Natural killer cell (primary cell): ENCODE measurements at regions not wholly inside any gene's neighbourhood (a gene's known extent, or its start where the extent isn't known, plus 50 kb on each side); places are given as distances from the start of the nearest gene placed in this dataset.
A peak's percentile ranks its signal among the peaks of the same experiment; 100 is the strongest.

Experiments
- ATAC-seq, 3 donors: fragments of 150-1000 bp in 2 of 3; fragments of 200-7000 bp in 1 of 3; cut with Tn5 transposase; 1 replicate in 1 of 3; 2 replicates in 2 of 3; pipeline ENCODE4 v1.10.0; 2021; ENCODE audit warnings: mild to moderate bottlenecking in 2 of 3, moderate library complexity in 2 of 3
- DNase-seq, 2 donors: peaks; one replicate each; pipeline versions ENCODE4 v3.0.0 to v3.0.0-alpha.2; 2013 to 2021; ENCODE audit warnings: mixed read lengths in 1 of 2
- H3K27ac ChIP-seq: one replicate; pipeline ENCODE4 v1.5.1; 2013; ENCODE audit warnings: mild to moderate bottlenecking, low read length
- H3K27me3 ChIP-seq: one replicate; pipeline ENCODE4 v1.6.1; 2013; ENCODE audit warnings: low read length; ENCODE audit not compliant: control insufficient read depth, insufficient read depth
- H3K36me3 ChIP-seq: one replicate; pipeline ENCODE4 v1.6.1; 2013; ENCODE audit warnings: low read length; ENCODE audit not compliant: control insufficient read depth, insufficient read depth
- H3K4me1 ChIP-seq: one replicate; pipeline ENCODE4 v1.6.1; 2013; ENCODE audit warnings: low read length; ENCODE audit not compliant: control insufficient read depth, insufficient read depth
- H3K4me3 ChIP-seq: one replicate; pipeline ENCODE4 v1.5.1; 2013; ENCODE audit warnings: low read length
- H3K9me3 ChIP-seq: one replicate; pipeline ENCODE4 v1.6.1; 2013; ENCODE audit warnings: low read length; ENCODE audit not compliant: control insufficient read depth, insufficient read depth
- H3K27ac Mint-ChIP-seq, 2 donors: one replicate each; pipeline ENCODE4 v1.8.0; 2022; ENCODE audit warnings: mild to moderate bottlenecking in 2 of 2, mixed read lengths in 2 of 2, moderate library complexity in 1 of 2
- H3K27me3 Mint-ChIP-seq, 2 donors: one replicate each; pipeline ENCODE4 v1.8.0; 2022; ENCODE audit warnings: low read depth in 2 of 2, mixed read lengths in 2 of 2
- H3K36me3 Mint-ChIP-seq: one replicate; pipeline ENCODE4 v1.8.0; 2022; ENCODE audit warnings: mixed read lengths
- H3K4me1 Mint-ChIP-seq, 2 donors: one replicate each; pipeline ENCODE4 v1.8.0; 2022; ENCODE audit warnings: mixed read lengths in 2 of 2
- H3K4me3 Mint-ChIP-seq: one replicate; pipeline ENCODE4 v1.8.0; 2022; ENCODE audit warnings: mild to moderate bottlenecking, moderate library complexity, mixed read lengths
- H3K9me3 Mint-ChIP-seq, 2 donors: one replicate each; pipeline ENCODE4 v1.8.0; 2022; ENCODE audit warnings: mixed read lengths in 2 of 2
- WGBS: methylation state at CpG from one replicate; pipeline ENCODE4 v1.1.7; 2013; ENCODE audit warnings: missing lambda C conversion rate; ENCODE audit not compliant: insufficient coverage; 5-methylcytosine and 5-hydroxymethylcytosine counted together
- intact Hi-C: fragments of 100-400 bp; cut with micrococcal nuclease; formaldehyde crosslinking; loops from one replicate; pipeline ENCODE4 v1.14.2; 2022
- TF ChIP-seq, protein P1 (sequence below): fragments of 200-600 bp; IDR thresholded peaks from one replicate; pipeline ENCODE4 v1.8.0; 2022; ENCODE audit warnings: antibody characterized with exemption

DNA sequence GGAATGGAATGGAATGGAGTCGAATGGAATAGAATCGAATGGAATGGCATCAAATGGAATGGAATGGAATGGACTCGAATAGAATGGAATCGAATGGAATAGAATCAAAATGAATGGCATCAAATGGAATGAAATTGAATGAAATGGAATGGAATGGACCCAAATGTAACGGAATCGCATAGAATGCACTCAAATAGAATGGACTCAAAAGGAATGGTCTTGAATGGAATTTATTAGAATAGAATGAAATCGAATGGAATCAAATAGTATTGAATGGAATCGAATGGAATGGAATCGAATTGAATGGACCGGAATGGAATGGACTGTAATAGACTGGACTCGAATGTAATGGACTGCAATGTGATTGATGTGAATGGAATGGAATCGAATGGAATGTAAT, 501.4 kb upstream of the WSB1 start:
- no peaks in the 10 kb centered on the region for H3K9me3 Mint-ChIP-seq
- Histone ChIP-seq H3K9me3 (peaks cover 21% of the 10 kb centered on the region), H3K27me3 (no peaks in the 10 kb centered on the region), H3K4me3 (no peak overlapping the region), H3K27ac (no peak overlapping the region), H3K36me3 (no peaks in the 10 kb centered on the region), H3K4me1 (no peaks in the 10 kb centered on the region)
- ATAC-seq (no peak), DNase-seq (no peak)
- H3K27me3 Mint-ChIP-seq = no peaks in the 10 kb centered on the region
- H3K4me1 Mint-ChIP-seq = no peaks in the 10 kb centered on the region
- H3K4me3 Mint-ChIP-seq = no peak overlapping the region
- intact Hi-C loops = no loop called here
- WGBS = 87% methylated on average over 12 of the region's 12 CpGs
- no peak overlapping the region for H3K27ac Mint-ChIP-seq
- TF ChIP-seq, protein P1, sequence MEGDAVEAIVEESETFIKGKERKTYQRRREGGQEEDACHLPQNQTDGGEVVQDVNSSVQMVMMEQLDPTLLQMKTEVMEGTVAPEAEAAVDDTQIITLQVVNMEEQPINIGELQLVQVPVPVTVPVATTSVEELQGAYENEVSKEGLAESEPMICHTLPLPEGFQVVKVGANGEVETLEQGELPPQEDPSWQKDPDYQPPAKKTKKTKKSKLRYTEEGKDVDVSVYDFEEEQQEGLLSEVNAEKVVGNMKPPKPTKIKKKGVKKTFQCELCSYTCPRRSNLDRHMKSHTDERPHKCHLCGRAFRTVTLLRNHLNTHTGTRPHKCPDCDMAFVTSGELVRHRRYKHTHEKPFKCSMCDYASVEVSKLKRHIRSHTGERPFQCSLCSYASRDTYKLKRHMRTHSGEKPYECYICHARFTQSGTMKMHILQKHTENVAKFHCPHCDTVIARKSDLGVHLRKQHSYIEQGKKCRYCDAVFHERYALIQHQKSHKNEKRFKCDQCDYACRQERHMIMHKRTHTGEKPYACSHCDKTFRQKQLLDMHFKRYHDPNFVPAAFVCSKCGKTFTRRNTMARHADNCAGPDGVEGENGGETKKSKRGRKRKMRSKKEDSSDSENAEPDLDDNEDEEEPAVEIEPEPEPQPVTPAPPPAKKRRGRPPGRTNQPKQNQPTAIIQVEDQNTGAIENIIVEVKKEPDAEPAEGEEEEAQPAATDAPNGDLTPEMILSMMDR = no peak
- H3K36me3 Mint-ChIP-seq = no peaks in the 10 kb centered on the region

DNA sequence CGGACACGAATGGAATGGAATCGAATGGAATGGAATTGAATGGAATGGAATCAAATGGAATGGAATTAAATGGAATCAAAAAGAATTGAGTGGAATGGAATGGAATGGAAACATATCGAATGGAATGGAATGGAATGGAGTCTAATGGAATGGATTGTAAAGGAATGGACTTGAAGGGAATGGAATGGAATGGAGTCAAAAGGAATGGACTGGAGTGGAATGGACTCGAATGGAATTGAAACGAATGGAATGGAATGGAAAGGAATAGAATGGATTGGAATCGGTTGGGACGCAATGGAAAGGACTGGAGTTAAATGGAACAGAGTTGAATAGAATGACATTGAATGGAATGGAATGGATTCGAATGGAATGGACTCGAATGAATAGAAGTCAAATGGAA, 486.9 kb upstream of the WSB1 start:
- no peak overlapping the region for H3K27ac Mint-ChIP-seq
- Histone ChIP-seq H3K4me1 (no peaks in the 10 kb centered on the region), H3K36me3 (no peaks in the 10 kb centered on the region), H3K4me3 (no peak overlapping the region), H3K27me3 (no peaks in the 10 kb centered on the region), H3K9me3 (peaks cover 7% of the 10 kb centered on the region), H3K27ac (no peak overlapping the region)
- H3K4me1 Mint-ChIP-seq = no peaks in the 10 kb centered on the region
- WGBS = 77% methylated on average over 10 of the region's 10 CpGs
- peaks cover 0 to 3% of the 10 kb centered on the region in 2 donors for H3K9me3 Mint-ChIP-seq
- no peak for ATAC-seq
- no peak for DNase-seq
- intact Hi-C loops = no loop called here
- H3K27me3 Mint-ChIP-seq = no peaks in the 10 kb centered on the region
- no peaks in the 10 kb centered on the region for H3K36me3 Mint-ChIP-seq
- TF ChIP-seq, protein P1 = no peak
- H3K4me3 Mint-ChIP-seq = no peak overlapping the region

DNA sequence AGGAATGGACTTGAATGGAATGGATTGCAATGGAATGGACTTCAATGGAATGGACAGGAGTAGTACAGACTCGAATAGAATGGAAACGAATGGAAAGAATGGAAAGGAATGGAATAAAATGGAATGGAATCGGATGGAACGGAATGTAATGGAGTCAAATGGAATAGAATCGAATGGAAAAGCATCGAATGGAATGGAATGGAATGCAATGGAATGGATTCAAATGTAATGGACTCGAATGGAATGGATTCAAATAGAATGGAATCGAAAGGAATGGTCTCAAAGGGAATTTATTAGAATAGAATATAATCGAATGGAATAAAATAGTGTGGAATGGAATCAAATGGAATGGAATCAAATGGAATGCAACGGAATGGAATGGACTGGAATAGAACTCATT, 484.9 kb upstream of the WSB1 start:
- DNase-seq (no peak), ATAC-seq (no peak)
- intact Hi-C loops = no loop called here
- no peak overlapping the region for H3K4me3 Mint-ChIP-seq
- no peaks in the 10 kb centered on the region for H3K27me3 Mint-ChIP-seq
- Histone ChIP-seq H3K27me3 (no peaks in the 10 kb centered on the region), H3K36me3 (no peaks in the 10 kb centered on the region), H3K27ac (no peak overlapping the region), H3K9me3 (peaks cover 3% of the 10 kb centered on the region), H3K4me3 (no peak overlapping the region), H3K4me1 (no peaks in the 10 kb centered on the region)
- H3K27ac Mint-ChIP-seq = no peak overlapping the region
- no peaks in the 10 kb centered on the region for H3K4me1 Mint-ChIP-seq
- TF ChIP-seq, protein P1 = no peak
- 69% methylated on average over 10 of the region's 10 CpGs for WGBS
- H3K36me3 Mint-ChIP-seq = no peaks in the 10 kb centered on the region
- H3K9me3 Mint-ChIP-seq = peaks cover 0 to 3% of the 10 kb centered on the region in 2 donors

DNA sequence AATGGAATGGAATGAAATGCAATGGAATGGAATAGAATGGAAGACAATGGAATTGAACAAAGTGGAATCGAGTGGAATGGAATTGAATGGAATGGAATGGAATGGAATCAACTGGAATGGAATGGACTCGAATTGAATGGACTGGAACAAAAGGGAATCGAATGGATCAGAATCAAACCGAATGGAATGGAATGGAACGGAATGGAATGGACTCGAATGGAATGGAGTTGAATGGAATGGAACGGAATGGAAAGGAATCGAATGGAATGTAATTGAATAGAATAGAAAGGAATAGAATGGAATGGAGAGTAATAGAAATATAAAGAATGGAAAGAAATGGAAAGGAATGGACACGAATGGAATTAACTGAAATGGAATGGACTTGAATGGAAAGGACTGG, 475.2 kb upstream of the WSB1 start:
- Histone ChIP-seq H3K4me3 (no peak overlapping the region), H3K9me3 (peaks cover 23% of the 10 kb centered on the region), H3K36me3 (no peaks in the 10 kb centered on the region), H3K27me3 (no peaks in the 10 kb centered on the region), H3K27ac (no peak overlapping the region), H3K4me1 (no peaks in the 10 kb centered on the region)
- DNase-seq (peak in 1 of 2 donors; percentile 3), ATAC-seq (no peak)
- intact Hi-C loops = no loop called here
- Mint-ChIP-seq H3K4me3 (no peak overlapping the region), H3K4me1 (no peaks in the 10 kb centered on the region), H3K27me3 (no peaks in the 10 kb centered on the region), H3K27ac (no peak overlapping the region), H3K9me3 (no peaks in the 10 kb centered on the region), H3K36me3 (no peaks in the 10 kb centered on the region)
- TF ChIP-seq, protein P1 = no peak
- 75% methylated on average over 9 of the region's 9 CpGs for WGBS
